ENCODE measurements at regions not wholly inside any gene's neighbourhood (a gene's known extent, or its start where the extent isn't known, plus 50 kb on each side); places are given as distances from the start of the nearest gene placed in this dataset.

- peaks cover 1% of the 10 kb centered on the region for H3K36me3 Mint-ChIP-seq
- H3K27ac Mint-ChIP-seq, result no peak overlapping the region
- H3K9me3 Mint-ChIP-seq, result peaks cover 5% of the 10 kb centered on the region
Measured at GRCh38 chr6:169880516-169880915, 129.1 kb downstream of the ERMARD start.

GRCh38 chr6:169869301-169869700, 117.9 kb downstream of the ERMARD start:
- H3K4me1 Mint-ChIP-seq, result peaks cover 6% of the 10 kb centered on the region
- no peaks in the 10 kb centered on the region for H3K9me3 Mint-ChIP-seq
- no peak for DNase-seq
- no peak overlapping the region for H3K27ac Mint-ChIP-seq
- no peaks in the 10 kb centered on the region for H3K36me3 Mint-ChIP-seq
- H3K27me3 Mint-ChIP-seq, result no peaks in the 10 kb centered on the region
- no peak overlapping the region for H3K4me3 Mint-ChIP-seq

More at GRCh38 chr6:169880516-169880915, 129.1 kb downstream of the ERMARD start:
- Mint-ChIP-seq H3K4me3 (no peak overlapping the region), H3K4me1 (peaks cover 7% of the 10 kb centered on the region), H3K27me3 (peaks cover 50% of the 10 kb centered on the region)
- no peak for DNase-seq

DNA sequence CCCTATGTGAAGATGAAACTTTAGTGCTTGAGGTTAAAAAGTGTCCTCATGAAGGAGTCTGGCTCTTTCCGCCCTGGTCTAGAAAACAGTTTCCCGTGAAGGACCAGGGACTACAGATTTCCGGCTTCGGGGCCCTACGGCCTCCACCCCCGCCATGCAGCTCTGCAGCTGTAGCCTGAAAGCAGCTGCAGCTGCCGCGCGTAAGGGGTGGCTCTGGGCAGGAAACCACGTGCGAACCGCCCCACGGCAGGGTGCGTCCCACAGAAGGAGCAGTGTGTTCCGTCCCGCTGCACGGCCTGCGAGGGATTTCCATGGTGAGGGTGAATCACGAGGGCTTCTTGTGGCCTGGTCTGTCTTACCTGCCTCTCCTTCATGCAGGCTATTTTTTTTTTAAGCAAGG, 117.0 kb downstream of the ERMARD start:
- Mint-ChIP-seq H3K4me1 (peaks cover 6% of the 10 kb centered on the region), H3K27me3 (no peaks in the 10 kb centered on the region), H3K9me3 (no peaks in the 10 kb centered on the region), H3K4me3 (no peak overlapping the region), H3K27ac (peak overlapping the region; percentile 4), H3K36me3 (no peaks in the 10 kb centered on the region)
- DNase-seq, result peak; percentile 69

- H3K9me3 Mint-ChIP-seq, result no peaks in the 10 kb centered on the region
- no peak for DNase-seq
- no peak overlapping the region for H3K4me3 Mint-ChIP-seq
- no peak overlapping the region for H3K27ac Mint-ChIP-seq
- no peaks in the 10 kb centered on the region for H3K36me3 Mint-ChIP-seq
- H3K4me1 Mint-ChIP-seq, result peaks cover 6% of the 10 kb centered on the region
- no peaks in the 10 kb centered on the region for H3K27me3 Mint-ChIP-seq
Measured at GRCh38 chr6:169867751-169868191, 116.3 kb downstream of the ERMARD start.

- peaks cover 6% of the 10 kb centered on the region for H3K4me1 Mint-ChIP-seq
- no peaks in the 10 kb centered on the region for H3K36me3 Mint-ChIP-seq
- DNase-seq, result no peak
- H3K27me3 Mint-ChIP-seq, result no peaks in the 10 kb centered on the region
- H3K9me3 Mint-ChIP-seq, result no peaks in the 10 kb centered on the region
- no peak overlapping the region for H3K27ac Mint-ChIP-seq
- H3K4me3 Mint-ChIP-seq, result no peak overlapping the region
Measured at GRCh38 chr6:169866668-169867521, 115.5 kb downstream of the ERMARD start.

GRCh38 chr6:169866140-169866534, 114.7 kb downstream of the ERMARD start:
- Mint-ChIP-seq H3K27ac (no peak overlapping the region), H3K9me3 (no peaks in the 10 kb centered on the region), H3K4me1 (peaks cover 10% of the 10 kb centered on the region), H3K27me3 (no peaks in the 10 kb centered on the region), H3K36me3 (no peaks in the 10 kb centered on the region), H3K4me3 (no peak overlapping the region)
- DNase-seq, result no peak

DNA sequence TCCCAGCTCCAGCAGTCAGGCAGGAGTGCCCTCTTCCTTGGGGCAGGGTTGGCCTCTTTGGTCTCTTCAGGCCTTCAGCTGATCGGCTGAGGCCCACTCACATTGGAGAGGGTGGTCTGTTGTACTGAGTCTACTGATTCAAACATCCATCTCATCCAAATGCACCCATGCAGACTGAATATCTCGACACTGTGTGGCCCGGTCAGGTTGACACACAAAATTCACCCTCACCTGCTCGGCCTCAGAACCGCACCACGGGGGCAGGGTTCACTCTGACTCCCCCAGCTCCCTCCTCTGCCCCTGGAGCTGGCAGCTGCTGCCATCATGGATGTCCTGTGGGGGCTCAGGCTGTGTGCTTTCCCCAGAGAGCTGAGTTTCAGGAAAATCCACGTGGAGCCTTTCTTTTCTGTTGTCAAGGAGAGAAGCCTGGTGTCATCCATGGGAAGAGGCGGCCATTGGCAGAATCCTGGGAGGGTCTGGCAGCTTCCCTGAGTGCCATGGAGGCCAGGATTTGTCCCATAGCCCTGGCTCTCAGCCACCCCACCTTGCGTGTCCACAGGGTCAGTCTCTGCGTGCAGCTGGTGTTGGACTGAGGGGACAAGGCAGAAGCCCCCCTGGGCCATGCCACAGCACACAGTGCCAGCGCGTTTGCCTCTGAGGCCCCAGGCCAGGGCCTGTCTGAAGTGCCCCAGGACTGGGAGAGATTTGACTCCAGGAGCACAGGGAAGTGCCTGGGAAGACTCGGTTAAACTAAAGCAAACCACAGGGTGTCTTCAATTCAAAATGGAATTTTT, 114.1 kb downstream of the ERMARD start:
- Mint-ChIP-seq H3K27ac (no peak overlapping the region), H3K4me3 (no peak overlapping the region), H3K9me3 (no peaks in the 10 kb centered on the region), H3K27me3 (no peaks in the 10 kb centered on the region), H3K36me3 (no peaks in the 10 kb centered on the region), H3K4me1 (peaks cover 14% of the 10 kb centered on the region)
- no peak for DNase-seq

GRCh38 chr6:169864148-169865020, 113.0 kb downstream of the ERMARD start:
- Mint-ChIP-seq H3K9me3 (no peaks in the 10 kb centered on the region), H3K27me3 (no peaks in the 10 kb centered on the region), H3K36me3 (no peaks in the 10 kb centered on the region), H3K4me1 (peaks cover 15% of the 10 kb centered on the region), H3K27ac (no peak overlapping the region), H3K4me3 (no peak overlapping the region)
- no peak for DNase-seq

GRCh38 chr6:169863710-169864109, 112.3 kb downstream of the ERMARD start:
- Mint-ChIP-seq H3K4me1 (peaks cover 15% of the 10 kb centered on the region), H3K27ac (no peak overlapping the region), H3K27me3 (no peaks in the 10 kb centered on the region), H3K36me3 (no peaks in the 10 kb centered on the region), H3K9me3 (no peaks in the 10 kb centered on the region), H3K4me3 (no peak overlapping the region)
- no peak for DNase-seq

DNA sequence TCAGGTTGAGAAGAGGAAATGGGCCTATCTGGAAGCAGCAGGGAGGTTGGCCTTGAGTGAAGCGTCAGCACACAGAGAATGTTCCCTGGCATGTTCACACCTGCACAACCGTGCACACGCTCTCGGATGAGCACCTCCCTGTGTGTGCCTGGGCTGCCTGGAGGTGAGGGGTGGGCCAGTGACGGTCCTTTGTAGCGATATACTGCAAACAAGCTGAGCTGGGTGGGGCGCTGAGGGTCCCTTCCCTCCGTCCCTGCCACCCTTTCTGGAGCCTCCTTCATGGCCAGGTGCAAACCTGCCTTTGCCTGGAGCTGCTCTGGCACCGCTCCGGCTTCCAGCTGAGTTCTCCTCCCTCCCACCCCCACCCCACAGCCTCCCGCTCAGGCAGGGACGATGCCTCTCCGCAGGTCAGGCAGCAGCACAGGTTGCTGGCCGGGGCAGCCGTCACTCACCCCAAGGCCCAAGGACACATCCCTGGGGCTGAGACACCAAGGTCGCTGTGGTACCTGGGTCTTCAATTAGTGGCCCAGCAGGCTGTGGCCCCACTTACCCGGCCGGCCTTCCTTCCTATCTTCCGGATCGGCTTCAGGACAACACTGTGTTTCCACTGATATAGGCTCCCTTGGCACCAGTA, 111.6 kb downstream of the ERMARD start:
- no peaks in the 10 kb centered on the region for H3K36me3 Mint-ChIP-seq
- no peak overlapping the region for H3K4me3 Mint-ChIP-seq
- DNase-seq, result no peak
- H3K27ac Mint-ChIP-seq, result no peak overlapping the region
- no peaks in the 10 kb centered on the region for H3K27me3 Mint-ChIP-seq
- no peaks in the 10 kb centered on the region for H3K9me3 Mint-ChIP-seq
- H3K4me1 Mint-ChIP-seq, result peaks cover 10% of the 10 kb centered on the region

DNA sequence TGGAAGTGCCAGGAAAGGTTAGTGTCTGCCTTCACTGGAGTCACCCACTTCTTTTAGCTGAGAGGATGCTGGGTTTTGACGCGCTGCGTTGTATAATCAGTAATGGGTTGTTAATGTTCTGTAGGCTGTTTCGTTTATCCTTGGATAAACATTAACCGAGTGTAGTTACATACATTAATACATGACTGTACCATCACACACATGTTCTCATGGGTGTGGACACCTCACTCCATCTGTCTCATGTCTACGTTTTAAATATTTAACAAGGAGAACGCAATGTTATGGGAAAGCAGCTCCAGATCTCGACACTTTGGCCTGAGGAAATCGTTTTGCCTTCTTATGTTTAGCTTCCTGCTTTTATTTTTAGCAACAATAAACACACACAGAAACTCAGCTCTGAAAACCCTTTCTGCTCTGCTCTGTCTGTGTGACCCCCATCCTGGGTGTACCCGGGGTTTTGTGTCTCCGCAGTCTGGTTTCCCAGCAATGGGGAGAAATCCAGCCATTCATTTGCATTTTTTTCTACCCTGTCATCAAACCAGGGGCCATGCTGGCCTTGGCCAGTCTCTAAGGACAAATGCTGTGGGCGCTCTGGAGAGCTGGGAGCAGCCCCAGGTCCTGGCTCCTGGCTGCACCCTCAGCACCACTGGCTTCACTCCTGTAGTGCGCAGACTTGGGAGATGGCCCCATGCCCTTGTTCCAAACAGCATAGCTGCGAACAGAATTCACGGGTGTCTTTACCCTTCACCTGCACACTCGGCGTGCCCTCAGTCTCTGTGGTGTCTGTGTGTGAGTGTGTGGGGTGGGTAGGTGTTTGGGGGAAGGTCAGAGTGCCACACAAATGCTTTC, 110.8 kb downstream of the ERMARD start:
- Mint-ChIP-seq H3K27ac (no peak overlapping the region), H3K4me1 (peaks cover 9% of the 10 kb centered on the region), H3K36me3 (no peaks in the 10 kb centered on the region), H3K9me3 (peaks cover 3% of the 10 kb centered on the region), H3K27me3 (no peaks in the 10 kb centered on the region), H3K4me3 (no peak overlapping the region)
- DNase-seq, result no peak

GRCh38 chr6:169861431-169862042, 110.1 kb downstream of the ERMARD start:
- no peak for DNase-seq
- no peak overlapping the region for H3K4me3 Mint-ChIP-seq
- no peaks in the 10 kb centered on the region for H3K36me3 Mint-ChIP-seq
- H3K27me3 Mint-ChIP-seq, result no peaks in the 10 kb centered on the region
- H3K27ac Mint-ChIP-seq, result no peak overlapping the region
- peaks cover 9% of the 10 kb centered on the region for H3K4me1 Mint-ChIP-seq
- peaks cover 3% of the 10 kb centered on the region for H3K9me3 Mint-ChIP-seq

DNA sequence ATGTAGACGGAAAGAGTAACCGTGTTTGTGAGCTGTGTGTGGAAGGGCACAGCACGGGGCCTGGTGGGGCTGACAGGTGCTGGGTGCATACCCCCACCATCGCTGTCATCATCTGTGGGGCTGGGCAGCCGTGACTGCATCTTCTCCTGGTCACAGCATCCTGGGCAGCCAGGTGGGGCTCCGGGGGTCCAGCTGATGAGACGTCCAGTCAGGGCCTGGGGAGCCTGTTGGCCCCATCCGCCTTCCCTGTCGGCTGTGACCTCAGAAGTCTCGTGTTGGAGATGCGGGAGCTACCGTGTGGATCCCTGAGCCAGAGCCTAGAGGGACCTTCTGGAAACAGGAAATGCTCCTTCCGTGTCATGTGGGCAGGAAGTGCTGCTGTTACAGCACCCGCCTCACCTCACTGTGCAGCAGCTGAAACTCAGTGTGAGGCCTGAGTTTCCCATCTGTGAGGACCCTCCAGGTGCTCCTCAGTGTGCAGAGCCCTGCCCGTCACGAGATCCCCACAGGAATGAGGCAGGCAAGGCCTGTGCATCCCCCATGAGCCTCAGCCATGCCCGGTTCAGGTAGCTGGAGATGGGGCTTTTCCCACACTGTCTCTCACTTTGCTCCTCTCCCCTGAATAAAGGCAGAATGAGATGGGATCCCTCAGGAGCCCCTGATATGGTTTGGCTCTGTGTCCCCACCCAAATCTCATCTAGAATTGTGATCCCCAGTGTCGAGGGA, 108.7 kb downstream of the ERMARD start:
- Mint-ChIP-seq H3K36me3 (no peaks in the 10 kb centered on the region), H3K27me3 (no peaks in the 10 kb centered on the region), H3K27ac (no peak overlapping the region), H3K4me3 (no peak overlapping the region), H3K4me1 (peaks cover 9% of the 10 kb centered on the region), H3K9me3 (peaks cover 4% of the 10 kb centered on the region)
- no peak for DNase-seq
